ENCODE measurements at regions not wholly inside any gene's neighbourhood (a gene's known extent, or its start where the extent isn't known, plus 50 kb on each side); places are given as distances from the start of the nearest gene placed in this dataset.

DNA sequence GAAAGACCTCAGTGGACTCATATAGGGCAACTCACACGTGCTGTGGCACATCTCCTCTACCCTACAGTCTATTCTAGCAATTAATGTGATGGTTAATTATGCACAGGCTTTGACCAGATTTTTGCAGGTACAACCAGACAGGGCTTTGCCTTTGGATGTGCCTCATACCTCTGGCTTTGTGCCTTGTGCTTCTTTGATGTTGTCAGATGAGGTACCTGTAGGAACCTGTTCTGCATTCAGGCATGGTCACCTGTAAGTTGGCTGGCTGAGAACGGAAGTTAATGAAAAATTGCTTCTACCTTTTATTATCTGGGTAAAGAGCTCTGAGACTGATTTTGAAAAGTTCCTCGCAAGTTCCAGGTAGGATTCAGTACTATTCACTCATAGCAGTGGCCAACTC is 462.9 kb upstream of the ZFHX3 start:
- DNase-seq, result no peak

- no peak for DNase-seq
Measured at GRCh38 chr16:73506568-73507056, 458.7 kb upstream of the ZFHX3 start.

- DNase-seq, result no peak
Measured at GRCh38 chr16:73505577-73505976, 457.6 kb upstream of the ZFHX3 start.

DNA sequence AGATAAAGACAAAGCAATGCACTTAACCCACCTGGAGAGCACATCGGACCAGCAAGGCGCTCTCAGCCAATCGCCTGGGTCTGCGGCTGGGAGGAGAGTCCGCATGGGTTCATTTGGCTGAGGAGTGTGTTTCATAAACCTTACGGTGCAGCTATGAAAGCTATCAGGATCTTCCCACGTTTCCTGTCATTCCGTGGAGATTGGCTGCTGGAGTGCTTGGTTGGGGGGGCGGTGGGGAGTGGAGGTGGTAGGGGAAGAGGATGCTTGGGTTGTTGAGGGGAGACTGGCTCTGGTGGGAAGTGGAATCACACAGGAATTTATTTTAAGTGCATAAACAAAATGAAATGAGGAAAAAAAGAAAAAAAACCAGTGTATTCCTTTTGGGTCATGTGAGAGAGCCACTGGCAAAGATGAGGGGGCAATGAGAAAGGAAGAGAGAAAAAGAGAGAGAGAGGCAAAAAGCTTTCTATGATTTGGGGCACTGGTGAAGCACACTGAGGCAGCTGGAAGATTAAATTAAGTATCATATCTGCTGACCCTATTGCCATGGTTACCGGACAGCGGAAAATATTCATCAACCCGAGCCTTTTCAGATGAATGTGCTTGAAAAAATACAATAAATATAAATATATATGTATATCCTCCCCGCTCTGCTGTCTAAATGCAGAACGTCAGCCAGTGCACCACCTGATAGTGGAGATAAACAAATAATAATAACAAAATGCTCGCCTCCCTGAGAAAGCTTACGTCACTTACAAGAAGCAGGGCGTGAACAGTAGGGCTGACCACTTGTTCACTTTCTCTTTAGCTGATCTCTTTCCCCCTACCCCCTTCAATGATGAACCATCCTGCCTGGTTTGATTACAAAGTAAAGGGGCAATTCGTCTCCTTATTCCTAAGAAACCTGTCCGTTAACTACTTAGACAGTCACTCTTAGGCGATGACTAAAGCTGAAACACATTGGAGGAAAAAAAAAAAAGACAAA is 457.0 kb upstream of the ZFHX3 start:
- DNase-seq, result no peak

DNA sequence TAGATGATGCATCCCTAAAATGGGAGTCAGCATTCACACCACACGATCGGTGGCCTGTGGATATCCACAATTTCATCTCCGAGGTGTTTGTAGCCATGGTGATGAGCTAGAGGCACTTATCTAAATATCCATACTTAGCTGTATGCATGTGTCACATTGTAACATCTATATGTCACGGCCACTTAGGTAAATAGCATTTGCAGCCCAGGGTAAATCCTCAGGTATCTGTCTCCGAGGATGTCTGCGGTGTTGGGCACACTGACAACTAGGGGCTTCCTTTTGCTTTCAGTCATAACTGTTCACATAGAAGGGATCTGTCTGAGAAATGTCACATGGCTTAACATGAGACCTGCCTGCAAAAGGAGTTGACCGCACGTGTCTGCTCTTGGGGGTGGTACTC is 455.2 kb upstream of the ZFHX3 start:
- DNase-seq, result no peak

GRCh38 chr16:73499276-73499675 is 451.3 kb upstream of the ZFHX3 start:
- DNase-seq, result no peak

GRCh38 chr16:73485880-73486279 is 438.0 kb upstream of the ZFHX3 start:
- DNase-seq, result no peak

DNA sequence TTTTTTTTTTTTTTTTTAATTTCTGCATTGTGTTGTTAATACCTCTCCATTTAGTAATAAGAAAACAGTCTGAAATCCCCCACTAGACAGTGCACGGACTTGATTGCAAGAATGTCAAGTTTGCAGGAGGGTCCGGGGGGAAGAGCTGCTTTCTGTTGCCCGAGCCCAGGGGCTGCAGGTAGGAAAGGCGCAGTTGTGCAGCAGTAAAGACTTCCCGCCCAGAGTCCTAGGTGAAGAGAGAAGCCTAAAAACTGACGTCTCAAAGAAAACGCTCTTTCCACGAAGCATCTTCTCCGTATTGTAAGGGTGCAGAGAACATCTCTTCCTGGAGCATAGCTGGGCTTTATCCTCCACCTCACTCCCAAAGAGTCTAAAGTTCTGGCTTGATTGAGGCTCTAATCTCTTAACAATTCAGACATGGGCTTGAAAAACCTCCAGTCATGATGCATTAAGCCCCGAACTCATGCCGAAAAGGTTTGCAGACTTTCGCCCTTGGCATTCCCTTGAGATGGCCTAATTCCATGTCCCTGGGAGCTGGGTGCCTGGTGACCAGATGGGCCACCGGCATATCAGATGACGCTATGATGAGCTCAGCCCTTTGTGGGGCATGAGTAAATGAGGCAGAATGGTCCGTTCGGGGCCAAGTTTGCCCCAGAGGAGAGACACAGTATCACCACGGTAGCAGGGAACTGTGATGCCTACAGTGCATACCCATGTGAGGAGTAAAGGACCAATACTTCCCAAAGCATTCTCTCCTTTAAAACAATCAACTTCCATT is 436.2 kb upstream of the ZFHX3 start:
- DNase-seq, result no peak

- DNase-seq, result no peak
Measured at GRCh38 chr16:73483076-73483791, 435.3 kb upstream of the ZFHX3 start.

GRCh38 chr16:73482310-73482709 is 434.4 kb upstream of the ZFHX3 start:
- no peak for DNase-seq

DNA sequence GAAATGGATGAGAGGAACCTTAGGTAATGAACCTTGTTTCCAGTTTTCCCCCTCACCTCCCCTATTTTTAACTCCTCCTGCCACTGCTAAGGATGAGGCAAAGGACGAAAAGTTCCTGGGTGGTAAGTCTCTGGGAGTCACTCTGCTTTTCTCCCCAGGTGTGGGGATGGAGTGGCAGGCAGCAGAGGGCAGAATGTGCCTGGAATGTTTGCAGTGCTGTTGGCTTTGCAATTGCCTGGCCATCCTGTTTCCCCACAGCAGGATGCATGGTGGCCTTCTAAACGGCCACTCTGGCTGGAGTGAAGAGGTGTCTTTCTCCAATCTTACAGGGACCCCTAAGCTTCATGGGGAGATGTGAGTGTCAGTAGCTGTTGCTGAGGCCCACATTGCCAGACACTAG is 432.5 kb upstream of the ZFHX3 start:
- no peak for DNase-seq

DNA sequence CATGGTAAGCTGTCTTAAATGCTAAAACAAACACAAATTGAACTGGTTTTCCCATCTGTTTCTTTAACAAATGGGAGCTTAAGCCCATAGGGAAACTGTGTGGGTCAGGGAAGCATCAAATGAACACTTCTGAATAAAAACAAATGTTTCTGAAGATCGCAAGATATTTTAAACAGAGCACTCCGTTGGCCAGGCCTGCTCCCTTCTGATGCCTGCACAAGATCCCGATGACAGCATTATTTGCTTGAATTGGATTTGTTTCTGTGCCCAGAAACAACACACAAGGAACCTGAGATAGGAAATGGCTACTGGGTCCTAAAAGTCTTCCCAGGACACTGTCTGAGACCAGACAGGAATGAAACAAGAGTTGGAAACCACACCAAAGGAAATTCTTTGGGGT is 425.8 kb upstream of the ZFHX3 start:
- no peak for DNase-seq

GRCh38 chr16:73464834-73465233 is 416.9 kb upstream of the ZFHX3 start:
- no peak for DNase-seq

- DNase-seq, result no peak
Measured at GRCh38 chr16:73459586-73459985, 411.7 kb upstream of the ZFHX3 start.

- DNase-seq, result no peak
Measured at GRCh38 chr16:73457851-73458250, 409.9 kb upstream of the ZFHX3 start.

GRCh38 chr16:73448970-73449369 is 401.0 kb upstream of the ZFHX3 start:
- no peak for DNase-seq

DNA sequence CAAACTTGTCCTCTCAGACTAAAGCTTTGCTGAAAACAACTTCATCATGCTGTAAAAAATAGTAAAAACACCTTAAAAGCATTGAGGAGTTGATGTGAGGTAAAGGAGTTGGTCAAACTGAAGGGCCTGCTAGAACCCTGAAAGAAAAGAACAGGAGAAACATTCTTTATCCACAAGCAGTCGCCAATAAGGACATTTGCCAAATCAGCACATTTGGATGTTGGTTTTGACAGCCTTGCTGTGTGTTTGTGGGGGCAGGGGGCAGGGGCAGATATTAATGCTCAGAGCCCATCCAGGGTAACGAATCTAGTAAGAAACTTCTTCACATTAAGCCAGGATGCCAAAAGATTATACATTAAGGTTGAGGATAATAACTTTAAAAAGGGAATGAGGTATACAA is 399.9 kb upstream of the ZFHX3 start:
- no peak for DNase-seq

- DNase-seq, result no peak
Measured at GRCh38 chr16:73434621-73435020, 386.7 kb upstream of the ZFHX3 start.

DNA sequence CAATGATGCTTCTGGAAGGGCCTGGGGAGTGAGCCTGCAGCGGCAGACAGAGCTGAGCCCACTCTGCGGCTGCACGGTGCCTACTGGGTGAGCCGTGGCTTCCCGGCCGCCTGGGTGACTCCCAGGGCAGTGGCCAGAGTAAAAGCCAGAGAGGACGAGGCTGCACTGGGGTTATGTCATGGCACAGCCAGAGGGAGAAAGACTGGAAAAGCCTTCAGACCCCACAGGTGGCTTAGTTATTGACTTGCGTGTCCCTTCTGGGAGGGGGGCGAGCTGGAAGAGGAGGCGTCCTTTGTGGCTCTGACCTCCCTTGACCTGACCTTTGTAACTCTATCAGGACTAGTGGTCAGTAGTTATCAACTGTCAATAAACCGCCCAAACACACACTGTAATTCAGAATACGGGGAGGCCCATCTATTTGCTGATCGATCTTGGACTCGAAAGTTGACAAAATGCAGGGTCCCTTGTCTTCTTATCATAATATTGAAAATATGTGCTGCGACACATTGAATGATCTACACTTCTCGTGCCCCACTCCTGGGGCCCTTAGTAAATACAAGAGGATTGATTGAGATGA is 385.9 kb upstream of the ZFHX3 start:
- DNase-seq, result no peak

DNA sequence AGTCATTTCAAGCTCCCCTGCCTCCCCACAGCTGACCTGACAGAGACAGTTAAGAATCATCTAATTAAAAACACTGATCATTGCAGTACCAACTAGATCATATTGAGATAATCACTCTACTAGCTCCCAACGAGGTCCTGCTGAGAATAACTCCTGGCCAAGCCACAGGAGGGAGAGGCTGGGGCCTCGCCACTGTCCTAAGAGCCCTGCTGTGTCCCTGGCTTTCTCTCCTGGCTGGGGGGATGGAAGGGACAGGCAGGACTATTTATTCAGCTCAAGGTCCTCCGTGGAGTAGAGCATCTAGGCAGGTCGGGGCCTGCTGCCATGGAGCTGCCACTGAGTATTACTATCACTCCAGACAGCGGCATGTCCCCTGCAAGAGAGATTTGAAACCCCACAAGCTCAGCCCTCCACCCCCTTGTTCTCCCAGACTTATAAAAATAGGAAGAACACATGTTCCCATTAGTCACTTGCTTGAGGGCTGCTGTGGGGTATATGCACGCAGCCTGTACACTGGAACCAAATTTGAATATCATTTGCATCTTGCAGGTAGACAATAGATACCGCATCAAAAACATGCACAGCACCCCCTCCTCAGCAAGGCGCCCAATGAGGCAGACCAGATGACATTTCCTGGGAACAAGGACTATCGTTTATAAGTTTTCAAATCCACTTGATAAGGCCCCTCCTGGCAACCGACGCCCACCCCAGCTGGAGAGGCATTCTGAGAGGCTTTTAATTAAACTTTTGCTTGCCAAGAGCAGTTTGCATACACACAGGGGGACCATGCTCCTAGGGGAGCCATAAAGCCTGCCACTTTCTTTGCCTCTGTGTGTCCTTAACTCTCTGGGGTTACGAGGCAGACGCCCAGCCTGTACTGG is 385.2 kb upstream of the ZFHX3 start:
- no peak for DNase-seq

DNA sequence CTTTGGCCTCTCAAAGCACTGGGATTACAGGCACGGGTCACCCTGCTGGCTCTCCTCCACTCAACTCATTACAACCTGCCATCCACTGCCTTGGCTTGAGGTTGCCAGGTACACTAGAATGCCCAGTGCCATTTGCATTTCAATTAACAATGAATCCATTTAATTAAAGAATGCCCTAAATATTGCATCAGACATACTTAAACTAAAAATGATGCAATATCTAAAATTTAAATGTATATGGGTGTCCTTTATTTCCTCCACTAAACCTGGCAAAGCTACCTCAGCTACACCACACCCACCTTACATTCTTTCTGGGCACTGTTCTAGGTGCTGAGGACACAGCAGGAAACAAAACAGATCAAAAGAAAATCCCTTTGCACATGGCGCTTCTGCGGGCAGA is 382.2 kb upstream of the ZFHX3 start:
- no peak for DNase-seq

DNA sequence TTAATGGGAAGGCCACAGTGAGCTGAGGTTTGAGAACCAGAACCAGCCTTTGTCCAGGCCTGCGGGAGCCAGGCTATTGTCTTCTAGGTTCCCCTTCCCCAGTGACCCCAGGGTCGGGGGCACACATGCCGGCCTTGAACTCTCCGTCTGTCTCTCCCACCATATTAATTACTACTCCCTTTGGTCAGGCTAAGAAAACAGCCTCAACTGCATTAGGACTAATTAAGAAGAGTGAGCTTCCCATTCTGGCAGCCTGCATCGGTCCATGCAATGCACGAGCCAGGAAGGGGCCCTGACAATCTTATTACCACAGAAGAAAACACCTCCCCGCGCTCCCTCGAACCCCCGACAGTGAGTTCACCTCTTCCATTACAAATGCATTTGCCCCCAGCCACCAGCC is 380.2 kb upstream of the ZFHX3 start:
- DNase-seq, result no peak

Data from inflammatory macrophage treated with lipopolysaccharide for 4 hours (primary cell).